ENCODE measurements at regions not wholly inside any gene's neighbourhood (a gene's known extent, or its start where the extent isn't known, plus 50 kb on each side); places are given as distances from the start of the nearest gene placed in this dataset.

DNA sequence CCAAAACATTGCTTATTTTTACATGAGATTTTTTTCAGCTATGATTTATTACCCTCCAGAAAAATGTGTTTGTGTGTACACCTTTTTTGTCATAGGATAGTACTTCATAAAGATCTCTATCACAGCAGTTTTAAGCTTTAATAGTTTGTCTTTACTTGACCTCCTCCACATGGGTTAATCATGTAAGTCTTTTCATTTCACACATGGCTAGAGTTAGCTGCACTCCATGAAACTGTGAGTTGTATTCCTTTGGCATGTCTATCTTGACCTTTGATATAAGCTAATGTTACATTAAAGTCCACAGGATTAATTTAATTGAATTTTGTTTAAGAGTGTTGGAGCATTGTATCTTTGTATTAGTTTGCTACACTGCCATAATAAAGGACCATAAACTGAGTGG, 217.1 kb downstream of the OTOL1 start:
- H2AFZ ChIP-seq (ENCODE audit: low read length): no peak overlapping the region
- DNase-seq: no peak
- H4K5ac ChIP-seq (ENCODE audit: insufficient read length, low read depth, low read length): no peak overlapping the region
- H4K91ac ChIP-seq (ENCODE audit: insufficient read length, low read depth, low read length): no peak overlapping the region
- no peak overlapping the region for H3K14ac ChIP-seq (ENCODE audit: insufficient read depth, low read length)
- no peak overlapping the region for H3K56ac ChIP-seq (ENCODE audit: insufficient read length, low read depth, low read length)
- H2BK5ac ChIP-seq (ENCODE audit: insufficient read length, low read length): no peak overlapping the region
- Mint-ChIP-seq H3K36me3 (ENCODE audit: insufficient read depth in 1 of 3, low read depth in 3 of 3) (peaks cover 0 to 2% (median 0%) of the 10 kb centered on the region in 3 experiments; a peak in 3 of 7 replicates), H3K27me3 (ENCODE audit: low read depth) (no peaks in the 10 kb centered on the region), H3K4me1 (no peaks in the 10 kb centered on the region), H3K9me3 (peaks cover 5 to 11% of the 10 kb centered on the region in 2 experiments; a peak in 4 of 5 replicates), H3K27ac (no peak overlapping the region), H3K4me3 (no peak overlapping the region)
- no peaks in the 10 kb centered on the region for H3K79me1 ChIP-seq (ENCODE audit: insufficient read depth, low read depth, low read length, poor library complexity, severe bottlenecking)
- H3K23ac ChIP-seq (ENCODE audit: insufficient read length, low read depth, low read length): no peak overlapping the region
- H3K23me2 ChIP-seq (ENCODE audit: insufficient read length, low read depth, low read length, poor library complexity, severe bottlenecking): no peaks in the 10 kb centered on the region
- H3K4ac ChIP-seq (ENCODE audit: low read depth, low read length): no peak overlapping the region
- no peak overlapping the region for H3K27ac ChIP-seq (ENCODE audit: insufficient read length, low read depth, low read length)
- H3K4me1 ChIP-seq (ENCODE audit: insufficient read depth, low read length): no peaks in the 10 kb centered on the region
- no peaks in the 10 kb centered on the region for H3K27me3 ChIP-seq (ENCODE audit: insufficient read depth, low read length)
- H4K8ac ChIP-seq (replicated peaks; ENCODE audit: insufficient read length, low read depth, low read length): no peak overlapping the region
- no peak overlapping the region for H3K9ac ChIP-seq (ENCODE audit: extremely low read depth, insufficient read length, low read length)
- H2BK120ac ChIP-seq (ENCODE audit: low read depth, low read length, poor library complexity, severe bottlenecking): no peak overlapping the region
- H3K18ac ChIP-seq (ENCODE audit: insufficient read length, low read depth, low read length): no peak overlapping the region
- H3K9me3 ChIP-seq (ENCODE audit: control insufficient read depth, low read depth, low read length): no peaks in the 10 kb centered on the region
- H2AK5ac ChIP-seq (ENCODE audit: insufficient read length, low read length): no peak overlapping the region
- H3K4me2 ChIP-seq (ENCODE audit: insufficient read depth, insufficient read length, low read length): no peak overlapping the region
- no peak overlapping the region for H2BK15ac ChIP-seq (ENCODE audit: low read depth, low read length)
- no peaks in the 10 kb centered on the region for H3K79me2 ChIP-seq (ENCODE audit: insufficient read depth, low read length)
- no peaks in the 10 kb centered on the region for H4K20me1 ChIP-seq (ENCODE audit: control insufficient read depth, insufficient read depth, insufficient read length)
- no peak overlapping the region for H3T11ph ChIP-seq (ENCODE audit: low read length)
- H2BK12ac ChIP-seq (ENCODE audit: insufficient read length, low read depth, low read length): no peak overlapping the region
- no peak overlapping the region for H2BK20ac ChIP-seq (ENCODE audit: low read depth, low read length, poor library complexity, severe bottlenecking)
- TF ChIP-seq, protein P1, sequence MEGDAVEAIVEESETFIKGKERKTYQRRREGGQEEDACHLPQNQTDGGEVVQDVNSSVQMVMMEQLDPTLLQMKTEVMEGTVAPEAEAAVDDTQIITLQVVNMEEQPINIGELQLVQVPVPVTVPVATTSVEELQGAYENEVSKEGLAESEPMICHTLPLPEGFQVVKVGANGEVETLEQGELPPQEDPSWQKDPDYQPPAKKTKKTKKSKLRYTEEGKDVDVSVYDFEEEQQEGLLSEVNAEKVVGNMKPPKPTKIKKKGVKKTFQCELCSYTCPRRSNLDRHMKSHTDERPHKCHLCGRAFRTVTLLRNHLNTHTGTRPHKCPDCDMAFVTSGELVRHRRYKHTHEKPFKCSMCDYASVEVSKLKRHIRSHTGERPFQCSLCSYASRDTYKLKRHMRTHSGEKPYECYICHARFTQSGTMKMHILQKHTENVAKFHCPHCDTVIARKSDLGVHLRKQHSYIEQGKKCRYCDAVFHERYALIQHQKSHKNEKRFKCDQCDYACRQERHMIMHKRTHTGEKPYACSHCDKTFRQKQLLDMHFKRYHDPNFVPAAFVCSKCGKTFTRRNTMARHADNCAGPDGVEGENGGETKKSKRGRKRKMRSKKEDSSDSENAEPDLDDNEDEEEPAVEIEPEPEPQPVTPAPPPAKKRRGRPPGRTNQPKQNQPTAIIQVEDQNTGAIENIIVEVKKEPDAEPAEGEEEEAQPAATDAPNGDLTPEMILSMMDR (conservative IDR thresholded peaks at IDR 0.05): no peak

Measured in H9 (cell line).